ENCODE measurements at regions not wholly inside any gene's neighbourhood (a gene's known extent, or its start where the extent isn't known, plus 50 kb on each side); places are given as distances from the start of the nearest gene placed in this dataset.

DNA sequence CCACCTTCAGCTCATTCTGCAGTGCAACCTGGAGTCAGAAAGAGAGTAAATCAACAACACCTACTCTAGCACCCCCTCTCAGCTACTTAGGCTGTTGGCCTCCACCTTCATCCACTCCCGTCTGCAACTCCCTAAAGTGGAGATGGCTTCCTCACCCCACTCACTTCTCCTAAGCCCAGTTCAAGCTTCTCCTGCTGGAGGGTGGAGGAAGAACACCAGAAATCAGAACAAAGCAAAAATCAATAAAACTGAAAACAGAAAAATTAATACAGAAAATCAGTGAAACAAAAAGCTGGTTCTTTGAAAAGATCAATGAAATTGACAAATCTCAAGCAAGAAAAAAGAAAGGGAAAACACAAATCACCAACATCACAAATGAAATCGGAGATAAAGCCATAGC lies 191.7 kb downstream of the ANAPC1 start:
- no peak for DNase-seq (ENCODE audit: low spot score)

- DNase-seq (ENCODE audit: low spot score): no peak
These were observed 189.3 kb downstream of the ANAPC1 start for GRCh38 chr2:111694700-111695101.

DNA sequence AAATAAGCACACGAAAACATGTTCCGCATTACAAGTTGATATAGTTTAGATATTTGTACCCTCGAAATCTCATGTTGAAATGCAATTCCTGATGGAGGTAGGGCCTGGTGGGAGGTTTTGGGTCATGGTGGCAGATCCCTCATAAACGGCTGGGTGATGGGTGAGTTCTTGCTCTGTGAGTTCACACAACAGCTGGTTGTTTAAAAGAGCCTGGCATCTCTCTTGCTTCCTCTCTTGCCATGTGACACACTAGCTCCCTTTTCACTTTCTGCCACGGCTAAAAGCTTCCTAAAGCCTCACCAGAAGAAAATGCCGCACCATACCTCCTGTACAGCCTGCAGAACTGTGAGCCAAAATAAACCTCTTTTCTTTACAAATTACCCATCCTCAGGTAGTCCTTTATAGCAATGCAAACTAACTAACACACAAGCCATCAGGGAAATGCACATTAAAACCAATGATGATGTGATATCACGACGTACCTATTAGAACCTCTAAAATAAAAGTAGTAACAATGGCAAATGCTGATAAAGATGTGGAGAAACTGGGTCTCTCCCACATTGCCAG lies 188.5 kb downstream of the ANAPC1 start:
- no peak for DNase-seq (ENCODE audit: low spot score)

DNA sequence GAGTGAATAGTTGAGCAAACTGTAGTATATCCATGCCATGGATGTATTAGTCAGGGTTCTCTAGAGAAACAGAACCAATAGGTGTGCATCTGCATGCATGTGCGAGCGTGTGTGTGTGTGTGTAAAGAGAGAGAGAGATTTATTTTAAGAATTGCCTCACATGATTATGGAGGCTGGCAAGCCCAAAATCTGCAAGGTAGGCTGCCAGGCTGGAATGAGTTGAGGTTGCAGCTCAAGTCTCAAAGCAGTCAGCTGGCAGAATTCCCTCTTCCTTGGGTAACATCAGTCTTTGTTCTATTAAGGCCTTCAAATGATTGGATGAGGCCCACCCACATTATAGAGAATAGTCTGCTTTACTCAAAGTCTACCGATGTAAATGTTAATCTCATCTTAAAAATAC lies 187.8 kb downstream of the ANAPC1 start:
- DNase-seq (ENCODE audit: low spot score): no peak

DNA sequence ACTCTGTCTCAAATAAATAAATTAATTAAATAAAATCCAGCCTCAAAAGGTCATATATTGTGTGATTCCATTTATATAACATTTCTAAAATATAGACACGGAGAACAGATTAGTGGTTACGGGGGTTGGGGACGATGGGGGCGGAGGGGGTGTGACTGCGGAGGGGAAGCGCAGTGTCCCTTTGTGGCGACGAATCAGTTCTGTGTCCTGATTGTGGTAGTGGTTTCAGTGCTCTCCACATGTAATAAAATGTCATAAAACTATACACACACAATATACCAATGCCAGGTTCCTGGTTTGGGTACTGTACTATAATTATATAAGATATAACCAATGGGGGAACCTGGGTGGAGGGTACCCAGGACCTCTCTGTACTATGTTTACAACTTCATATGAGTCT lies 186.4 kb downstream of the ANAPC1 start:
- no peak for DNase-seq (ENCODE audit: low spot score)

DNA sequence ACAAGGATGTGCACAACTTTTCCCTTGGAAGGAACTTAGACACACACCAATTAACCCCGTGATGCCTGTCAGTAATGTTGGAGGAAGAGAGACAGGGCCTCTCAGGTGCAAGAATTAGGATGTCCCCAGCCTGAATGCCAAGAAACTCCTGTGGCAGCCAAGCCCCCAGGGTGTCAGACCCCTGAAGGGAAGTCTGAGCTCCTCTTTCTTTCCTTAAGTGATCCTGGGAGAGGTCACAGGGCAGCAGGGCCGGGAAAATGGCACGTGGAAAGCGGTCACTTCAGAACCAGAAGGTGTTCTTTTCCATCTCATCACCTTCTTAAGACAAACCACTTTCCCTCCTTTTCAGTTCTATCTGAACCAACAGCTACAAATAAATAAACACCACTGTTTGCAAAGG lies 185.9 kb downstream of the ANAPC1 start:
- no peak for DNase-seq (ENCODE audit: low spot score)

- peak; percentile 89 for DNase-seq (ENCODE audit: low spot score)
These were observed 185.0 kb downstream of the ANAPC1 start for GRCh38 chr2:111698743-111699554.

GRCh38 chr2:111701266-111701665 lies 182.7 kb downstream of the ANAPC1 start:
- no peak for DNase-seq (ENCODE audit: low spot score)

GRCh38 chr2:111701798-111702118 lies 182.2 kb downstream of the ANAPC1 start:
- DNase-seq (ENCODE audit: low spot score): no peak

GRCh38 chr2:111702119-111702803 lies 181.7 kb downstream of the ANAPC1 start:
- DNase-seq (ENCODE audit: low spot score): peak; percentile 76

GRCh38 chr2:111702804-111703196 lies 181.2 kb downstream of the ANAPC1 start:
- DNase-seq (ENCODE audit: low spot score): no peak

GRCh38 chr2:111703759-111704158 lies 180.2 kb downstream of the ANAPC1 start:
- no peak for DNase-seq (ENCODE audit: low spot score)

GRCh38 chr2:111704246-111704645 lies 179.7 kb downstream of the ANAPC1 start:
- peak; percentile 29 for DNase-seq (ENCODE audit: low spot score)

DNA sequence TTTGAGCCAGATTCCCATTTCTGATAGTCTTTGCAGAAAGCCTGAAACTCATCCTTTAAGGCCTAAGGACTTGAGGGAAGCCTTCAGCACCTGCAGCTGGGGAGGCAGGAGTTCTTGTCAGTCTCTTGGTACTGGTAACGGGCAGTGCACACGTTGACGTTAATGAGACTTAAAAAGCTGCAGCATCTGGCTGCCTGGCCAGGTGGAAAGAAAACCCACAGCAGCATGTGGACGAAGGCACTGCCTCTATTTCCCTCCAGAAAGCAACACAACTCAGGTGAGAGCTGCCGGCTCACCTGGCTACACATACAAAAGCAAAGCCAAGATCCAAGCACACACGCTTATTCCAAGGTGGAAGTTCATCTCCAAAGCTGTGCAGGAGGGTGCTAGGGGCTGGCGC lies 178.8 kb downstream of the ANAPC1 start:
- DNase-seq (ENCODE audit: low spot score): no peak

DNA sequence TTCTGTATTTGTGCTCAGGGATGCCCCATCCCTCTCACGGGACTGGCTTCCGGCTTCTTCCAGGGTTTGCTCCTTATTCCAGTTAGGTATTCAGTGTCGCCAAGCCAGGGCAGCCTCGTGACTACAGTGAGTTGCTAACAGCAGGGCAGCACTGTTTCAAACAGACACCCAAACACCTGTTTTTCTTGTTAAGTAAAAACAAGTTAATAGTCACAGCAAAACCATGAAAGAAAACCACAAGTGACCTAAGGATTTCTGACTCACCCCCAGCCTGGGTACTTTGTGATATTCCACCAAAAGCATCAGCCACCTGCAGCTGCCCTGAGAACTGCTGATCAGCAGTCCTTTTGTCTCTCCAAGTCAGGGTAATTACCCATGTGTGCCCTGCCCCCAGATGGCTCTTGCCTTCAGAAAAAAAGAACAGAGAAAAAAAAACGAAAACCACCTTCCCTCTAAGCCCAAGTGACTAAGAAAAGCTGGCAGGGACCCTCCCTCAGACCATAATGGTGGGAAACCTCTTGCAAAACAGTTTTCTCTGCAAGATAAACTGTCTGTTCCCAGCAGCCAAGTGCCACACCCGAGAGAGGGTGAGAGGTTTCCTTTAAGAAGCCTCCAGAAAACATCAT lies 178.2 kb downstream of the ANAPC1 start:
- DNase-seq (ENCODE audit: low spot score): peak; percentile 90

DNA sequence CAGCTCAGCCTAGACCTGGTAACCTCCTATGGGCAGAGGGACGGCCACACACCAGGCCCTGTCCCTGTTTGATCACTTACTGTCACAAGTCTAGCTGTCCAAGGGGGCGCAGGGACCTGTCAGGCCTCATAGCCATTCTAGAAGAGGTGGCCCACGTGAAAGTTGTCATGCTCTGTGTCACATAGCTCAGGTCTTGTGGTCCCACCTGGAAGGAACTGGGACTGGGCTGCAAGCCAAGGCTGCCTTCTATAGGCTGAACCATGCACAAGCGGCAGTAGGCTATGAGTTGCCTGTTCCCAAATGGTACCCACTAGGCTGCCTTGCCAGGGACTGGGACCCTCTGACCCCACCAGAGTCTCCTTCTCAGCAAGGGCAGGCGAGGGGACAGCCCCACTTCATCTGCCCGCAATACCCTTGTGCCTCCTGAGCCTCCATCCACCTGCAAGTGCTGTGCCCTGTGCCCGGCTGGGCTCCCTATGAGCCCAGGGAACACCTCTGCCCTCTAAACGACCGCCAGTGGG lies 177.5 kb downstream of the ANAPC1 start:
- DNase-seq (ENCODE audit: low spot score): no peak

DNA sequence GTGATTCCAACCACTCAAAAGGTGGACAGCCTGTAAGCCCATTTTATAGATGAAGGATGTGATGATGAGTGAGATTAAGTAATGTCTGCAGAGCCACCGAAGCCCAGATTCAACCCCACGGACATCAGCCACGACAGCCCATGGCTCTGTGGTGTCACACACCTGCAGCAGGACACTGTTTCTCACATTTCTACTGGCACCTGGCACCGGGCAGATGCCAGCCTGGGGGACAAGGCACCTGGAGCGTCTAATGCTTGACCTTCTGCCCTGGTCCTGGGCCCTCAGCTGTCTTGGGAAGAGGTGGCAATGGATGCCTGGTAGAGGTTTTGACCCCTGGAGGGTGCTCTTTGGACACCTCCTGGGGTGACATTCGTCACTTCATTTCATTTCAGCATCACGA lies 176.3 kb downstream of the ANAPC1 start:
- DNase-seq (ENCODE audit: low spot score): no peak

DNA sequence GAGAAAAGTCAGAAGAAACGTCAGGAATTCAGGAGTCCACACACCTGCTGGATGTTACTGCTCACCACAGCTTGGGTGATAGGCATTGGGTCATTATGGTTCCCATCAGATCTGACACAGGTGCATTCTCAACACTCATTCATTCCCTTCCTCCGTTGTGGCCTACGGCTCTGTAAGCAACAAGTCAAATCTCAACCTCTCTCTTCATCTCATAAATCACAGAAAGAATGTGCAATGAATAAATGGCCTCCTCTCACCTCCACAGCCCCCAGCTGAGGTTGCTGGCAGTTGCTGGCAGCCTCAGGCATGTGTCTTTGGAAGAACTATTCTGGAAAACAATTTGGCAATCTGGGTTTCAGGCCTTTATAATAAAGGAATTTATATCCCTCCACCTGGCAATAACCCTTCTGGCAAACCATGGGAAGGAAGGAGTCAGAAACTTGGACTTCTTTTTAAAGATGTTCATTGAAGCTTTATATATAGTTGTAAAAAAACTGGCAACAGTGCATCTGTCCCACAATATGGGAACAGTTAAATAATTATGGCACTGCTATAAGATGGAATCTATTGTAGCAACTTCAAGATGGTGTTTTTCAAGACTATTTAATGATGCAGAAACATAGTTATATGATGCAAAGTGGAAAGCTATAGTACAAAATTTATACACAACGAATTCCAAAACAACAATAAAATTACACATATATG lies 175.4 kb downstream of the ANAPC1 start:
- peak; percentile 40 for DNase-seq (ENCODE audit: low spot score)

DNA sequence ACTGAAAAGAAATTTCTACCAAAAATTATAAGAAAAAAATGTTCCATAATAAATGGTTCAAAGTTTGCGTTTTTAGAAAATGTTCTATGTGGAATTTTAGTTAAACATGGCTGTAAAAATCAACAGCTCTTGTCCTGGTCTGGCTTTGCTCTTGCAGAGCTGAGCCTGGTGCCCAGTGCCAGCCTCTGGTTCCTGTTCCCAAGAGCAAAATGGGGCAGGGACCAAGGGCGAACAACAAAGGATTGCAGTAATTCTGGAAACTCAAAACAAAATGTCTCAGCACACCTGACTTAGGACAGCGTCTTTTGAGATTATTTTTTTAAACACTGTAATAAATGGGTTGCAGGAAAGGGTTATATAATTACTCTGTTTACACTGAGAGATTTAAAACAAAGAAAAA lies 174.7 kb downstream of the ANAPC1 start:
- DNase-seq (ENCODE audit: low spot score): no peak

- no peak for DNase-seq (ENCODE audit: low spot score)
These were observed 173.9 kb downstream of the ANAPC1 start for GRCh38 chr2:111710085-111710484.

DNA sequence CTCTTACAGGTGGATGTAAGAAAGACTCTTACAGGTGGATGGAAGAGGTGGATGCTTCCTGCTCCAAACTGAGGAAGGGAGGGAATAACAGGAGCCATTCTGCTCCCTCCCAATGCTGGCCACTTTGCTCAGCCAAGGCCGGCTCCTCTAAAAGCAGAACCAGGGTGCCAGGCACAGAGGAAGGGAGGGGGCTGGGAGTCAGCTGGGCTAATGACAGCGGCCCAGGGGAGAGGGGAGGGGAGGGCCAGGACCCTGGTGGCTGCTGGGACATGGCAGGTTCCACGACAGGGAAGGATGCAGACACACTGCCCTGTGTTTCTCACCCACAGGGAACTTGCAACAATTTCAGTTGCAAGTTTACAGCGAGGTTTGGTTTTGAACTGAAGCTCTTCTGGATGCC lies 173.4 kb downstream of the ANAPC1 start:
- no peak for DNase-seq (ENCODE audit: low spot score)

DNA sequence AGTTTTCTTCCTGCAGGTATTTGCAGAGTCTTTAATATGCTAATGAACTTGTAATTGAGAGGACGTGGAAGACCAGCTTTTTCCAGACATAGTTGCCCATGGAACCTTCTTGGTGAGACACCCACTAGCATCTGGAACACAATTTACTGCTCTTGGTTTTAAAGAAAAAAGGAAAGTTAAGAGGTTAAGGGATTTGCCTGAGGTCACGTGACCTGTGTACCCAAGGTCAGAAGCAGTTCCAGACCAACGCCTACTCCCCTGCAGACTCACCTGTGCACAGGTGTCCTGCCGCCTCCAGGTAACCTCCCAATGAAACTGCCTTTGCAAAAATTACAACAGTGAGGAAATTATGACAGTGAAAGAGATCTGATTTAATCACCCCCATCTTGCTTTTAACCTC lies 172.7 kb downstream of the ANAPC1 start:
- no peak for DNase-seq (ENCODE audit: low spot score)

Data from activated CD4-positive, alpha-beta T cell treated with anti-CD3 and anti-CD28 coated beads, Interleukin-2, Interleukin-4, amounts not matched to agents 100 ng/mL and 50 ng/mL, durations not matched to agents 16 hours and 8 hours (primary cell).